Adrenal gland (tissue), 5 donors: ENCODE measurements at regions not wholly inside any gene's neighbourhood (a gene's known extent, or its start where the extent isn't known, plus 50 kb on each side); places are given as distances from the start of the nearest gene placed in this dataset.
"Not testable (repeated sequence)": the region's sequence is repeated elsewhere in the genome, so short reads cannot be mapped to it uniquely, and the experiment has no call there.

Experiments
- CTCF ChIP-seq, 6 experiments: fragments of 450-650 bp in 4 of 6; fragments of 200-600 bp in 2 of 6; sonication (generic) in 1 of 6; IDR thresholded peaks; 1 replicate in 5 of 6; 2 replicates in 1 of 6; pipeline versions ENCODE4 v1.5.1 to v1.8.0; 2016 to 2021; ENCODE audit warnings: antibody characterized with exemption in 6 of 6, mild to moderate bottlenecking in 2 of 6, moderate library complexity in 1 of 6
- POLR2A ChIP-seq, 2 donors: fragments of 450-650 bp; IDR thresholded peaks; one replicate each; pipeline ENCODE4 v1.6.1; 2017; ENCODE audit warnings: antibody characterized with exemption in 2 of 2, mild to moderate bottlenecking in 2 of 2, moderate library complexity in 1 of 2
- donor health status: DM: no; HTN: no; CAD: no.

GRCh38 chr3:152216960-152217865 is 51.5 kb upstream of the MBNL1 start:
- TF ChIP-seq CTCF, POLR2A (IDR thresholded peaks at IDR 0.05): not testable (repeated sequence)
